ENCODE measurements at regions not wholly inside any gene's neighbourhood (a gene's known extent, or its start where the extent isn't known, plus 50 kb on each side); places are given as distances from the start of the nearest gene placed in this dataset.

DNA sequence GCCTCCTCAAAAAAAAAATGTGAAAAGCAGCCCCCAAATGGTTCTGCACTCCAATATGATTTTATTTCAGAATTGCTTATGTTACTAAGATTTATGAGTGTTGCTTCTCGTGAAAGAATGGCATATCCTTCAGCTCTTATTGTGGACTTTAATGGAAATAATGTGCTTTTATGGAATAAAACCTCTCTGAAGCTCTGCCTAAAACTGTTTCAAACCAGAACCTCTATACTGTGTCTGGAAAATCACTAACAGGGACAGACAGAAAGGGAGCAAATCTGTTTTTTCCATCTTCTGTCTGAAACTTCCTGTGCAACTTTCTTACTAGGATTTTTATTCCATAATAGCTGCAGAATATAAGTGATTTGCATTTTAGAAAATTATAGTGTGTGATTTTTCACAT, 493.1 kb downstream of the ANKRD50 start:
- TF ChIP-seq CTCF (conservative IDR thresholded peaks at IDR 0.05) = no peak
- Mint-ChIP-seq H3K4me3 (no peak overlapping the region), H3K27me3 (no peaks in the 10 kb centered on the region), H3K27ac (no peak overlapping the region), H3K9me3 (no peaks in the 10 kb centered on the region), H3K4me1 (ENCODE audit: unreplicated experiment) (peaks cover 5% of the 10 kb centered on the region), H3K36me3 (no peaks in the 10 kb centered on the region)
- DNase-seq (ENCODE audit: extremely low spot score, unreplicated experiment) = no peak

DNA sequence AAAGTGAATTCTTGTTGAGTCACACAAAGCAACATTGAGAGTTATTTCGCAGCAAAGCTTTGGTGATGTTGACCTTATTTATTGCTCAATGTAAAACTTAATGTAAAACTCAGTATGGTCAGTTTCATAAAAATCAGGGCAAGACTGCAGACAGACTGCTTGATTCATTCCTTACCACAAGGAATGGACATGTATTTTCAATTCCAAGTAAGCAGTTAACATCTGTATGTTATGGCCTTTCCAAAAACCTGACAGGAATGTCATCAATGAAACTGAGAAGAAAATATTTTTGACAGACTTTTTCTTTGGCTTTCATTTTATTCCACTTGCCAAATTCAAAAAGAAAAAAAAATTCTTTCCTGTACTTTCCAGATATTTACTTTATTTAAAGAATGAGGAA, 488.3 kb downstream of the ANKRD50 start:
- H3K4me1 Mint-ChIP-seq (ENCODE audit: unreplicated experiment) = no peaks in the 10 kb centered on the region
- DNase-seq (ENCODE audit: extremely low spot score, unreplicated experiment) = no peak
- no peak overlapping the region for H3K27ac Mint-ChIP-seq
- H3K4me3 Mint-ChIP-seq = no peak overlapping the region
- TF ChIP-seq CTCF (conservative IDR thresholded peaks at IDR 0.05) = no peak
- no peaks in the 10 kb centered on the region for H3K36me3 Mint-ChIP-seq
- no peaks in the 10 kb centered on the region for H3K9me3 Mint-ChIP-seq
- no peaks in the 10 kb centered on the region for H3K27me3 Mint-ChIP-seq

DNA sequence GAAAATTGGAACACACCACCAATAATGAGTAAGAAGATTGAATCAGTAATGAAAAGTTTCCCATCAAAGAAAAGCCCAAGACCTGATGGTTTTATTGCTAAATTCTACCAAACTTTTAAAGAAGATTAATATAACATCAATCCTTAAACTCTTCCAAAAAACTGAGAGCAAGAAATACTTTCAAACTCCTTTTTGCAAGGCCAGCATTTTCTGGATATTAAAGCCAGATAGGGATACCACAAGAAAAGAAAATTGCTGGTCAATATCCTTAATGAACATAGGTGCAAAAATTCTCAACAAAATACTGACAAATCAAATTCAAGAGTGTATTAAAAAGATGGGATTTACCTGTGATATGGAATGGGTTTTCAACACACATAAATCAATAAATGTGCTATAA, 484.6 kb downstream of the ANKRD50 start:
- Mint-ChIP-seq H3K27me3 (no peaks in the 10 kb centered on the region), H3K36me3 (no peaks in the 10 kb centered on the region), H3K27ac (no peak overlapping the region), H3K4me3 (no peak overlapping the region), H3K4me1 (ENCODE audit: unreplicated experiment) (no peaks in the 10 kb centered on the region), H3K9me3 (no peaks in the 10 kb centered on the region)
- DNase-seq (ENCODE audit: extremely low spot score, unreplicated experiment) = no peak
- TF ChIP-seq CTCF (conservative IDR thresholded peaks at IDR 0.05) = no peak

DNA sequence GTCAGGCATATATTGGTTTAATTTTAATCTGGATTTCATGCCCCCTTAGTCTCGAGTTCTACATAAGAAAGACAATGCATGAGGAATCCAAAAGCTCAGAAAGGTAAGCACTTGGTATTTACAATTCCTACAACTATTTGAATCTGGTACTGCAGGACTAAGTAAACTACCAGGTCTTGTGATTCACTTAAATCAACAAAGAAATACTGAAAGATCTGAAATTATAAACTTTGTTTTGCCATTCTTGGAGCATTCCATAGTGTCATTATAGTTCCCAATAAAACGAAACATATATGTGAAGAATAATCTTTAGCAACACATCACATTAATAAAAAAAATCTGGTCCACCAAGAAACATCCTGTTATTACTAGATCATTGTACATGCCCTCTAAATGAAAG, 482.3 kb downstream of the ANKRD50 start:
- no peak for DNase-seq (ENCODE audit: extremely low spot score, unreplicated experiment)
- Mint-ChIP-seq H3K36me3 (no peaks in the 10 kb centered on the region), H3K4me3 (no peak overlapping the region), H3K9me3 (no peaks in the 10 kb centered on the region), H3K27me3 (no peaks in the 10 kb centered on the region), H3K4me1 (ENCODE audit: unreplicated experiment) (no peaks in the 10 kb centered on the region), H3K27ac (no peak overlapping the region)
- no peak for TF ChIP-seq CTCF (conservative IDR thresholded peaks at IDR 0.05)

GRCh38 chr4:124234771-124235170, 477.8 kb downstream of the ANKRD50 start:
- no peak for TF ChIP-seq CTCF (conservative IDR thresholded peaks at IDR 0.05)
- Mint-ChIP-seq H3K36me3 (no peaks in the 10 kb centered on the region), H3K27ac (no peak overlapping the region), H3K4me1 (ENCODE audit: unreplicated experiment) (no peaks in the 10 kb centered on the region), H3K27me3 (no peaks in the 10 kb centered on the region), H3K4me3 (no peak overlapping the region), H3K9me3 (no peaks in the 10 kb centered on the region)
- no peak for DNase-seq (ENCODE audit: extremely low spot score, unreplicated experiment)

GRCh38 chr4:124243671-124244366, 468.7 kb downstream of the ANKRD50 start:
- H3K9me3 Mint-ChIP-seq = no peaks in the 10 kb centered on the region
- DNase-seq (ENCODE audit: extremely low spot score, unreplicated experiment) = no peak
- no peaks in the 10 kb centered on the region for H3K27me3 Mint-ChIP-seq
- no peak for TF ChIP-seq CTCF (conservative IDR thresholded peaks at IDR 0.05)
- H3K4me3 Mint-ChIP-seq = no peak overlapping the region
- no peaks in the 10 kb centered on the region for H3K36me3 Mint-ChIP-seq
- H3K4me1 Mint-ChIP-seq (ENCODE audit: unreplicated experiment) = no peaks in the 10 kb centered on the region
- no peak overlapping the region for H3K27ac Mint-ChIP-seq
